PC-9 (cell line): ENCODE measurements at regions not wholly inside any gene's neighbourhood (a gene's known extent, or its start where the extent isn't known, plus 50 kb on each side); places are given as distances from the start of the nearest gene placed in this dataset.

Source experiments
- BruUV-seq: library from RNA; stranded (reverse); fragments of 400-500 nt; replicated peaks from 2 replicates; lab custom pipeline; 2021; lab: Mats Ljungman, UMichigan
- CTCF ChIA-PET: fragments of 300-600 bp; sonication (Branson Sonifier 250); formaldehyde crosslinking; loops from one replicate; lab custom pipeline; 2022; ENCODE audit warnings: antibody characterized with exemption; lab: Charles Lee
- POLR2A ChIA-PET: fragments of 300-600 bp; sonication (Branson Sonifier 250); formaldehyde crosslinking; loops from one replicate; lab custom pipeline; 2022; ENCODE audit warnings: antibody characterized with exemption; ENCODE audit not compliant: unreplicated experiment; lab: Charles Lee
- DNase-seq, 2 experiments: peaks; one replicate each; pipeline versions ENCODE4 v3.0.0 to v3.0.0-alpha.2; 2015 to 2022; ENCODE audit warnings: mixed read lengths in 1 of 2
- H2AFZ ChIP-seq: fragments of 200-600 bp; sonication (generic); 2 replicates; pipeline ENCODE4 v1.8.1; 2017; ENCODE audit warnings: antibody characterized with exemption
- H3F3A ChIP-seq: fragments of 200-600 bp; sonication (generic); 2 replicates; pipeline ENCODE4 v1.8.1; 2017; ENCODE audit warnings: antibody characterized with exemption, mild to moderate bottlenecking, low read depth; ENCODE audit not compliant: insufficient read depth
- H3K27ac ChIP-seq: fragments of 200-600 bp; sonication (generic); 2 replicates; pipeline ENCODE4 v1.6.1; 2016; ENCODE audit warnings: mixed run types
- H3K27me3 ChIP-seq: fragments of 200-600 bp; sonication (generic); 2 replicates; pipeline ENCODE4 v1.6.1; 2016; ENCODE audit warnings: low read depth, mixed run types; ENCODE audit not compliant: insufficient read depth
- H3K36me3 ChIP-seq: fragments of 200-600 bp; sonication (generic); 2 replicates; pipeline ENCODE4 v1.6.1; 2016; ENCODE audit warnings: low read depth, mixed run types
- H3K4me1 ChIP-seq: fragments of 200-600 bp; sonication (generic); replicated peaks from 2 replicates; pipeline ENCODE4 v1.6.1; 2016; ENCODE audit warnings: mixed run types; ENCODE audit not compliant: insufficient read depth
- H3K4me2 ChIP-seq: fragments of 200-600 bp; sonication (generic); 2 replicates; pipeline ENCODE4 v1.6.1; 2017; ENCODE audit warnings: mixed run types
- H3K4me3 ChIP-seq: fragments of 200-600 bp; sonication (generic); 2 replicates; pipeline ENCODE4 v1.6.1; 2016; ENCODE audit warnings: mixed run types
- H3K79me2 ChIP-seq: fragments of 200-600 bp; sonication (generic); 2 replicates; pipeline ENCODE4 v1.6.1; 2017; ENCODE audit warnings: low read depth, mixed run types
- H3K9me2 ChIP-seq: fragments of 200-600 bp; sonication (generic); 2 replicates; pipeline ENCODE4 v1.8.1; 2017; ENCODE audit warnings: mild to moderate bottlenecking; ENCODE audit not compliant: insufficient read depth
- H3K9me3 ChIP-seq: fragments of 200-600 bp; sonication (generic); 2 replicates; pipeline ENCODE4 v1.8.1; 2016; ENCODE audit warnings: low read depth; ENCODE audit not compliant: insufficient read depth
- H4K20me1 ChIP-seq: fragments of 200-600 bp; sonication (generic); 2 replicates; pipeline ENCODE4 v1.8.1; 2017; ENCODE audit not compliant: insufficient read depth
- EZH2 ChIP-seq: fragments of 200-600 bp; sonication (generic); IDR thresholded peaks from 2 replicates; pipeline ENCODE4 v1.8.0; 2017; ENCODE audit warnings: antibody characterized with exemption, low read depth
- intact Hi-C: fragments of 100-400 bp; cut with micrococcal nuclease; formaldehyde crosslinking; loops from one replicate; pipeline ENCODE4 v1.10.0; 2022; ENCODE audit not compliant: unreplicated experiment
- TF ChIP-seq, protein P1 (sequence below): fragments of 200-600 bp; sonication (generic); conservative IDR thresholded peaks from 2 replicates; pipeline ENCODE4 v1.6.1; 2017; ENCODE audit warnings: mixed run types, antibody characterized with exemption, mild to moderate bottlenecking, moderate library complexity

DNA sequence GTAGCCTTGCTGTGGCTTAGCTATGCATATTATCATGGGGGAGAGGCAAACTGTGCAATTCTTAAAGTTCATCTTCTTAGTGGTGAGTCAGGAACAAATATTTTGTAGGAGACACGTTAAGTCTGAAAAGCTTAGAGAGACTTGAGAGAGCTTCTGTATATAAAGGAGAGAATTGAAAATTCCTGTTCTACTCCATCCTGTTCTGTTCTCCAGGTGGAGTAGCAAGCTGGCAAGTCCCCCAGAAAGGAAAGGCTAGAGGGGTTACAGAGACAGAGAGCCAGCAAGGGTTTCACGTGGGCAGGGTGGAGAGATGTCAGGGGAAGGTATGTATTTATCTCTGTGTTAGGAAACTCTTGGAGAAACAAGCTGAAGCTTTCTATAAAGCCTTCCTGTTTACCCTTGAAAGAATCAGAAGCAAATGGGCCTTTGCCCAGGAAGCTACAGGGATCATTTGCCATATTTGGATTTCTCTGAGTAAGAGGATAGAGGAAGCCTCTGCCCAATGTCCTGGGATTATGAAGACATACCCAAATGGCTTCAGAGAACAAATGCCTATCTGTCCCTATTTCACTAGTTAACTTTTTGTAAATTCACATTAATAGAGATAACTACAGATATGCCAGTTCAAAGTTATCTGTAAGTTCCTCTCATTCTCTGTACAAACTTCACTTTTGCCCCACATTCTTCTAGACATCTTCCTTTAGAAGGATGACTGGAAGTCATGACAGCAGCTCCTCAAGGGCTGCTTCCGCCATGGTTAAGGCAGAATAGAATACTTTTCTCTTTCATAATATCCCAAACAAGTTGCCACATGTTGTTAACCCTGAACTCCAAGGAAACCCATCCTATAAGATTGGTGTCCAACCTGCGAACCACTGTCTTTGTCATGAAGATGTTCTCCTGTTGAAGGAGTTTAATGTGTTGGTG lies 126.7 kb upstream of the NEDD9 start:
- ChIA-PET POLR2A (interaction anchor here (0.7 kb wide), 1 partner anchor 472 kb away, joined by 3 read pairs; no protein-coding TSS in a partner anchor), CTCF (no interaction called here)
- Histone ChIP-seq H3K4me1 (peaks cover 19% of the 10 kb centered on the region), H3K4me3 (no peak overlapping the region), H3K79me2 (no peaks in the 10 kb centered on the region), H3K4me2 (no peak overlapping the region), H3K27ac (no peak overlapping the region), H3F3A (peaks cover 4% of the 10 kb centered on the region; the same call in 1 of the 2 replicates), H3K27me3 (no peaks in the 10 kb centered on the region), H2AFZ (no peak overlapping the region), H3K9me3 (no peaks in the 10 kb centered on the region), H3K9me2 (no peaks in the 10 kb centered on the region), H4K20me1 (no peaks in the 10 kb centered on the region), H3K36me3 (no peaks in the 10 kb centered on the region)
- no TSS peak for BruUV-seq
- TF ChIP-seq, protein P1, sequence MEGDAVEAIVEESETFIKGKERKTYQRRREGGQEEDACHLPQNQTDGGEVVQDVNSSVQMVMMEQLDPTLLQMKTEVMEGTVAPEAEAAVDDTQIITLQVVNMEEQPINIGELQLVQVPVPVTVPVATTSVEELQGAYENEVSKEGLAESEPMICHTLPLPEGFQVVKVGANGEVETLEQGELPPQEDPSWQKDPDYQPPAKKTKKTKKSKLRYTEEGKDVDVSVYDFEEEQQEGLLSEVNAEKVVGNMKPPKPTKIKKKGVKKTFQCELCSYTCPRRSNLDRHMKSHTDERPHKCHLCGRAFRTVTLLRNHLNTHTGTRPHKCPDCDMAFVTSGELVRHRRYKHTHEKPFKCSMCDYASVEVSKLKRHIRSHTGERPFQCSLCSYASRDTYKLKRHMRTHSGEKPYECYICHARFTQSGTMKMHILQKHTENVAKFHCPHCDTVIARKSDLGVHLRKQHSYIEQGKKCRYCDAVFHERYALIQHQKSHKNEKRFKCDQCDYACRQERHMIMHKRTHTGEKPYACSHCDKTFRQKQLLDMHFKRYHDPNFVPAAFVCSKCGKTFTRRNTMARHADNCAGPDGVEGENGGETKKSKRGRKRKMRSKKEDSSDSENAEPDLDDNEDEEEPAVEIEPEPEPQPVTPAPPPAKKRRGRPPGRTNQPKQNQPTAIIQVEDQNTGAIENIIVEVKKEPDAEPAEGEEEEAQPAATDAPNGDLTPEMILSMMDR, result no peak
- TF ChIP-seq EZH2, result no peak
- intact Hi-C loops, result no loop called here
- no peak for DNase-seq

DNA sequence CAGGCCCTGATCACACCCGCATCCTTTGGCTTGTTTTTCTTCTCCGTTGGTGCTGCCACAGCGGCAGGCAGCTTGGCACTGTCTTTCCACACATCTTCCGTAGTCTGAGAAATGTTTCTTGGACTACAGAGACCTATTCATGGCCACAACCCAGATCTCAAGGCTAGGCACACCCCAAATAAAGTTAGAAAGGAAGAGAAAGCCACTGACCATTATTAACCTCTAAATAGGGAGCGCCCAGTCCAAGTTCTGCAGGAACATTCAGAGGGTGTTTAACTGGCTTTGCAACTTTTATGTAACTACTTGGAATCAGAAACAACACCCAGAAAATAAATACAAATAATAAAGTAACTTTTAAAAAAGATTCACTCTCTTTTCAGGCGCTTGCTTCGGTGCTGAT lies 124.8 kb upstream of the NEDD9 start:
- ChIA-PET POLR2A (interaction anchor here (0.6 to 0.7 kb wide), 3 partner anchors 10 to 126 kb away, joined by 4 to 50 read pairs (median 4); no protein-coding TSS in a partner anchor), CTCF (no interaction called here)
- Histone ChIP-seq H3K27ac (peak overlapping the region; percentile 74), H3K79me2 (no peaks in the 10 kb centered on the region), H3F3A (peaks cover 4% of the 10 kb centered on the region; the same call in 1 of the 2 replicates), H3K27me3 (no peaks in the 10 kb centered on the region), H3K9me3 (no peaks in the 10 kb centered on the region), H3K4me2 (peak overlapping the region; percentile 62), H3K9me2 (no peaks in the 10 kb centered on the region), H3K4me3 (no peak overlapping the region), H4K20me1 (no peaks in the 10 kb centered on the region), H2AFZ (no peak overlapping the region), H3K4me1 (peaks cover 14% of the 10 kb centered on the region), H3K36me3 (no peaks in the 10 kb centered on the region)
- peak; percentile 39 to 74 for DNase-seq
- TF ChIP-seq, protein P1, result no peak
- TF ChIP-seq EZH2, result no peak
- BruUV-seq, result no TSS peak
- intact Hi-C loops, result loop anchor here (1.0 kb wide), 1 partner anchor 39 kb away; no protein-coding TSS in a partner anchor

DNA sequence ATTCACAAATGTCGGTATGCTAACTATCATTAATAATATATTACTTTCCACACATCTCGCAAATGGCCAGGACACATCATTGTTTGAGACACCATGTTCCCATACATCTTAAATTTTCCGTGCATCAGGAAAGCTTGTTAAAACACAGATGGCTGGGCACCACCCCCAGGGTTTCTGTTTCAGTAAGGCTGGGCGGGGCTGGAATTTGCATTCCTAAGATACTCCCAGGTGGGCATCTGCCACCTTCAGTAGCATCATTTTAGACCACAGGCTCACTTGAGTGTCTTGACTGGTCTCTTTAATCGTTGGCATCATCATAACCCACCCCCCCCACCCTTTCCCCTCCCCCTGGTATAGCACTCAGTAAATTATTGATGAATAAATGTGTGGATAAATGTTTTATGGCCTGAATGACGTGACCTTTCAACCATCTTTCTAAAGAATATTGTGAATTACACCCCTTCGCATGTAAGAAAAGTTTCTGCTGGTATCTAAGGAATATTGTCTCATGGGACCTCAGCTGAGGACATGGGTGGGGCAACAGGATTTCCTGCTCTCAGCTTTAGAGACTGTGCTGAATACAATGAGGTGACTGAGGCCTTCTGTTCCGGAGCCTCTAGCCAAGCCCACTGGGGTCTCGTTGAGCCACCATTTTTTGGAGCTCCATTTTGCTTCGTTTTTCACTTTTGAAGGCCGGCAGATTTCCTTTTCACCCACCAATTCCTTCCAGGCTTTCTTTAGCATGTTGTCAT lies 124.1 kb upstream of the NEDD9 start:
- H3K4me2 ChIP-seq, result peak overlapping the region; percentile 62
- DNase-seq, result no peak
- no peaks in the 10 kb centered on the region for H3K36me3 ChIP-seq
- peaks cover 14% of the 10 kb centered on the region for H3K4me1 ChIP-seq
- ChIA-PET CTCF (no interaction called here), POLR2A (interaction anchor here (0.6 to 1.1 kb wide), 3 partner anchors 72 to 78 kb away, joined by 3 to 9 read pairs (median 4); no protein-coding TSS in a partner anchor)
- TSS peak; percentile 100 for BruUV-seq
- H4K20me1 ChIP-seq, result no peaks in the 10 kb centered on the region
- TF ChIP-seq EZH2, result no peak
- TF ChIP-seq, protein P1, result no peak
- no peaks in the 10 kb centered on the region for H3K79me2 ChIP-seq
- H3K9me3 ChIP-seq, result no peaks in the 10 kb centered on the region
- peaks cover 4% of the 10 kb centered on the region; the same call in 1 of the 2 replicates for H3F3A ChIP-seq
- no peak overlapping the region for H2AFZ ChIP-seq
- no peak overlapping the region for H3K4me3 ChIP-seq
- no peaks in the 10 kb centered on the region for H3K27me3 ChIP-seq
- intact Hi-C loops, result loop anchor here (1.0 kb wide), 1 partner anchor 38 kb away; no protein-coding TSS in a partner anchor
- peak overlapping the region; percentile 74 for H3K27ac ChIP-seq
- no peaks in the 10 kb centered on the region for H3K9me2 ChIP-seq
